Keratinocyte (primary cell): ENCODE measurements at regions not wholly inside any gene's neighbourhood (a gene's known extent, or its start where the extent isn't known, plus 50 kb on each side); places are given as distances from the start of the nearest gene placed in this dataset.

Experiments
- DNase-seq: peaks from one replicate; pipeline ENCODE4 v3.0.0-alpha.2; 2011; ENCODE audit warnings: low read depth, missing footprints, low spot score
- FAIRE-seq: peaks from 2 replicates; lab custom pipeline; 2011; peaks lifted over from hg19 to GRCh38; lab: Jason Lieb, UNC
- H2AFZ ChIP-seq: 2 replicates; pipeline ENCODE4 v1.6.0; 2012; ENCODE audit warnings: low read length, control low read depth, inconsistent platforms; ENCODE audit not compliant: control insufficient read depth
- H3K27ac ChIP-seq: 2 replicates; pipeline ENCODE4 v1.5.1; 2011; ENCODE audit warnings: low read length; ENCODE audit not compliant: control insufficient read depth, insufficient read depth
- H3K27me3 ChIP-seq: 3 replicates; pipeline ENCODE4 v1.6.0; 2011; ENCODE audit warnings: low read length; ENCODE audit not compliant: control insufficient read depth, insufficient read depth; ENCODE audit errors: extremely low read depth
- H3K36me3 ChIP-seq, 2 experiments: 2 replicates in 1 of 2; 3 replicates in 1 of 2; pipeline ENCODE4 v1.5.1; 2011; ENCODE audit warnings: low read length in 2 of 2, mild to moderate bottlenecking in 1 of 2; ENCODE audit not compliant: control insufficient read depth in 2 of 2, insufficient read depth in 2 of 2; ENCODE audit errors: extremely low read depth in 1 of 2
- H3K4me1 ChIP-seq: 3 replicates; pipeline ENCODE4 v1.5.1; 2011; ENCODE audit warnings: low read length; ENCODE audit not compliant: control insufficient read depth, insufficient read depth; ENCODE audit errors: extremely low read depth
- H3K4me2 ChIP-seq: 3 replicates; pipeline ENCODE4 v1.6.0; 2011; ENCODE audit warnings: low read depth, low read length; ENCODE audit not compliant: control insufficient read depth, insufficient read depth; ENCODE audit errors: extremely low read depth
- H3K4me3 ChIP-seq, 3 experiments: fragments of 200-600 bp in 1 of 3; sonication (generic) in 1 of 3; 2 replicates in 2 of 3; 3 replicates in 1 of 3; pipeline ENCODE4 v1.5.1; 2011 to 2016; ENCODE audit warnings: low read length in 3 of 3, mild to moderate bottlenecking in 3 of 3, control low read depth in 2 of 3, inconsistent platforms in 1 of 3, low read depth in 1 of 3, mixed read lengths in 1 of 3, mixed run types in 1 of 3, moderate library complexity in 1 of 3; ENCODE audit not compliant: control insufficient read depth in 2 of 3, insufficient read depth in 2 of 3; ENCODE audit errors: extremely low read depth in 1 of 3
- H3K79me2 ChIP-seq: 2 replicates; pipeline ENCODE4 v1.6.0; 2012; ENCODE audit warnings: low read length; ENCODE audit not compliant: control insufficient read depth, insufficient read depth
- H3K9ac ChIP-seq: 3 replicates; pipeline ENCODE4 v1.6.0; 2011; ENCODE audit warnings: low read length; ENCODE audit not compliant: control insufficient read depth, insufficient read depth; ENCODE audit errors: extremely low read depth
- H3K9me1 ChIP-seq: 3 replicates; pipeline ENCODE4 v1.6.0; 2011; ENCODE audit warnings: low read length; ENCODE audit not compliant: control insufficient read depth, insufficient read depth; ENCODE audit errors: extremely low read depth
- H3K9me3 ChIP-seq: 2 replicates; pipeline ENCODE4 v1.5.1; 2012; ENCODE audit warnings: low read depth, low read length; ENCODE audit not compliant: control insufficient read depth
- H4K20me1 ChIP-seq: 3 replicates; pipeline ENCODE4 v1.6.0; 2011; ENCODE audit warnings: low read length; ENCODE audit not compliant: control insufficient read depth, insufficient read depth; ENCODE audit errors: extremely low read depth
- CTCF ChIP-seq, 3 experiments: IDR thresholded peaks in 1 of 3; conservative IDR thresholded peaks in 1 of 3; optimal IDR thresholded peaks in 1 of 3; 2 replicates in 2 of 3; 3 replicates in 1 of 3; pipeline versions ENCODE3 to v1.5.1; 2011; ENCODE audit warnings: low read length in 3 of 3, mild to moderate bottlenecking in 3 of 3, moderate library complexity in 2 of 3, control low read depth in 1 of 3, inconsistent platforms in 1 of 3; ENCODE audit not compliant: insufficient read depth in 2 of 3; ENCODE audit errors: extremely low read depth in 1 of 3
- EZH2 ChIP-seq: IDR thresholded peaks from one replicate; pipeline ENCODE4 v1.6.1; 2012; ENCODE audit warnings: inconsistent platforms, mild to moderate bottlenecking, low read length, moderate library complexity
- dilution Hi-C: fragments of 300-500 bp; cut with MboI; formaldehyde crosslinking; loops from one replicate; pipeline ENCODE4 v1.7.0; 2020; ENCODE audit warnings: low sequenced_read_pairs; ENCODE audit not compliant: extremely low pct_ligation_motif_present

GRCh38 chr6:150722614-150723344, 123.1 kb downstream of the PLEKHG1 start:
- dilution Hi-C loops = no loop called here
- no peaks in the 10 kb centered on the region for H4K20me1 ChIP-seq
- no peak overlapping the region for H3K4me3 ChIP-seq
- H3K27me3 ChIP-seq = no peaks in the 10 kb centered on the region
- TF ChIP-seq CTCF (optimal IDR thresholded peaks at IDR 0.05 in 1 of 3, IDR thresholded peaks at IDR 0.05 in 1 of 3, conservative IDR thresholded peaks at IDR 0.05 in 1 of 3; ENCODE audit: extremely low read depth in 1 of 3, insufficient read depth in 2 of 3, low read length in 3 of 3) (no peak), EZH2 (no peak)
- FAIRE-seq = no peak
- no peak overlapping the region for H3K27ac ChIP-seq
- H3K79me2 ChIP-seq = no peaks in the 10 kb centered on the region
- H3K4me1 ChIP-seq = peaks cover 16% of the 10 kb centered on the region
- no peaks in the 10 kb centered on the region for H3K9me1 ChIP-seq
- H3K36me3 ChIP-seq = no peaks in the 10 kb centered on the region
- H2AFZ ChIP-seq = no peak overlapping the region
- H3K9ac ChIP-seq = no peak overlapping the region
- no peak for DNase-seq
- no peak overlapping the region for H3K4me2 ChIP-seq
- no peaks in the 10 kb centered on the region for H3K9me3 ChIP-seq

- no peaks in the 10 kb centered on the region for H3K9me3 ChIP-seq
- no peak overlapping the region for H3K4me3 ChIP-seq
- H3K79me2 ChIP-seq = no peaks in the 10 kb centered on the region
- DNase-seq (no peak), FAIRE-seq (no peak)
- H3K4me1 ChIP-seq = peaks cover 16% of the 10 kb centered on the region
- no peak overlapping the region for H3K9ac ChIP-seq
- H3K27me3 ChIP-seq = no peaks in the 10 kb centered on the region
- H3K9me1 ChIP-seq = no peaks in the 10 kb centered on the region
- no peak overlapping the region for H3K27ac ChIP-seq
- H3K4me2 ChIP-seq = no peak overlapping the region
- TF ChIP-seq EZH2 (no peak), CTCF (optimal IDR thresholded peaks at IDR 0.05 in 1 of 3, IDR thresholded peaks at IDR 0.05 in 1 of 3, conservative IDR thresholded peaks at IDR 0.05 in 1 of 3; ENCODE audit: extremely low read depth in 1 of 3, insufficient read depth in 2 of 3, low read length in 3 of 3) (no peak)
- H4K20me1 ChIP-seq = no peaks in the 10 kb centered on the region
- no peak overlapping the region for H2AFZ ChIP-seq
- no peaks in the 10 kb centered on the region for H3K36me3 ChIP-seq
- dilution Hi-C loops = no loop called here
Observed at GRCh38 chr6:150723345-150723658, 123.6 kb downstream of the PLEKHG1 start.
